Gastroesophageal sphincter (tissue), 3 donors: ENCODE measurements at regions not wholly inside any gene's neighbourhood (a gene's known extent, or its start where the extent isn't known, plus 50 kb on each side); places are given as distances from the start of the nearest gene placed in this dataset.

Source experiments
- EP300 ChIP-seq: sonication (generic); formaldehyde crosslinking; IDR thresholded peaks from one replicate; pipeline ENCODE4 v1.6.1; 2017; ENCODE audit warnings: antibody characterized with exemption, mild to moderate bottlenecking
- POLR2A ChIP-seq, 2 donors: fragments of 450-650 bp; IDR thresholded peaks; one replicate each; pipeline ENCODE4 v1.6.1; 2017; ENCODE audit warnings: antibody characterized with exemption in 2 of 2, mild to moderate bottlenecking in 2 of 2, moderate library complexity in 1 of 2
- TF ChIP-seq, protein P1 (sequence below), 4 experiments: fragments of 200-600 bp in 2 of 4; fragments of 450-650 bp in 2 of 4; sonication (generic) in 1 of 4; IDR thresholded peaks; one replicate each; pipeline ENCODE4 v1.5.1; 2017 to 2019; ENCODE audit warnings: antibody characterized with exemption in 4 of 4, mild to moderate bottlenecking in 2 of 4, moderate library complexity in 2 of 4

- TF ChIP-seq EP300 (no peak), POLR2A (IDR thresholded peaks at IDR 0.05) (no peak)
- TF ChIP-seq, protein P1, sequence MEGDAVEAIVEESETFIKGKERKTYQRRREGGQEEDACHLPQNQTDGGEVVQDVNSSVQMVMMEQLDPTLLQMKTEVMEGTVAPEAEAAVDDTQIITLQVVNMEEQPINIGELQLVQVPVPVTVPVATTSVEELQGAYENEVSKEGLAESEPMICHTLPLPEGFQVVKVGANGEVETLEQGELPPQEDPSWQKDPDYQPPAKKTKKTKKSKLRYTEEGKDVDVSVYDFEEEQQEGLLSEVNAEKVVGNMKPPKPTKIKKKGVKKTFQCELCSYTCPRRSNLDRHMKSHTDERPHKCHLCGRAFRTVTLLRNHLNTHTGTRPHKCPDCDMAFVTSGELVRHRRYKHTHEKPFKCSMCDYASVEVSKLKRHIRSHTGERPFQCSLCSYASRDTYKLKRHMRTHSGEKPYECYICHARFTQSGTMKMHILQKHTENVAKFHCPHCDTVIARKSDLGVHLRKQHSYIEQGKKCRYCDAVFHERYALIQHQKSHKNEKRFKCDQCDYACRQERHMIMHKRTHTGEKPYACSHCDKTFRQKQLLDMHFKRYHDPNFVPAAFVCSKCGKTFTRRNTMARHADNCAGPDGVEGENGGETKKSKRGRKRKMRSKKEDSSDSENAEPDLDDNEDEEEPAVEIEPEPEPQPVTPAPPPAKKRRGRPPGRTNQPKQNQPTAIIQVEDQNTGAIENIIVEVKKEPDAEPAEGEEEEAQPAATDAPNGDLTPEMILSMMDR (IDR thresholded peaks at IDR 0.05), result no peak
Observed at GRCh38 chr18:2188258-2188657, 383.0 kb downstream of the METTL4 start.
